Right atrium auricular region (tissue), 2 donors: ENCODE measurements at regions not wholly inside any gene's neighbourhood (a gene's known extent, or its start where the extent isn't known, plus 50 kb on each side); places are given as distances from the start of the nearest gene placed in this dataset.

ENCODE experiments used
- DNase-seq: peaks from one replicate; pipeline ENCODE4 v3.0.0-alpha.2; 2019; ENCODE audit warnings: low spot score
- H3K27ac ChIP-seq, 2 donors: fragments of 200-600 bp; sonication (generic); 1 replicate in 1 of 2; 2 replicates in 1 of 2; pipeline ENCODE4 v1.5.1; 2016 to 2019
- H3K27me3 ChIP-seq, 2 donors: fragments of 200-600 bp; sonication (generic); one replicate each; pipeline versions ENCODE4 v1.5.1 to v1.6.0; 2017 to 2019
- H3K36me3 ChIP-seq: fragments of 200-600 bp; sonication (generic); one replicate; pipeline ENCODE4 v1.5.1; 2016
- H3K4me1 ChIP-seq, 2 donors: fragments of 200-600 bp; sonication (generic); one replicate each; pipeline versions ENCODE4 v1.5.1 to v1.6.0; 2017 to 2019
- H3K4me3 ChIP-seq, 2 donors: fragments of 200-600 bp; sonication (generic); 1 replicate in 1 of 2; 2 replicates in 1 of 2; pipeline ENCODE4 v1.5.1; 2017 to 2019; ENCODE audit warnings: mild to moderate bottlenecking in 1 of 2, moderate library complexity in 1 of 2
- H3K9me3 ChIP-seq, 2 donors: fragments of 200-600 bp; sonication (generic); one replicate each; pipeline ENCODE4 v1.5.1; 2019
- CTCF ChIP-seq, 2 donors: fragments of 200-600 bp; sonication (generic); IDR thresholded peaks; one replicate each; pipeline ENCODE4 v1.5.1; 2019; ENCODE audit warnings: antibody characterized with exemption in 2 of 2

GRCh38 chr15:46061002-46061401 is 426.2 kb downstream of the SQOR start:
- TF ChIP-seq CTCF (IDR thresholded peaks at IDR 0.05) = no peak
- Histone ChIP-seq H3K36me3 (no peaks in the 10 kb centered on the region), H3K4me3 (no peak overlapping the region), H3K4me1 (peaks cover 0 to 5% of the 10 kb centered on the region in 2 donors), H3K27me3 (no peaks in the 10 kb centered on the region), H3K9me3 (no peaks in the 10 kb centered on the region), H3K27ac (no peak overlapping the region)
- no peak for DNase-seq

- no peak for DNase-seq
- H3K27me3 ChIP-seq = no peaks in the 10 kb centered on the region
- TF ChIP-seq CTCF (IDR thresholded peaks at IDR 0.05) = no peak
- H3K4me3 ChIP-seq = no peak overlapping the region
- no peaks in the 10 kb centered on the region for H3K4me1 ChIP-seq
- H3K27ac ChIP-seq = no peak overlapping the region
- H3K9me3 ChIP-seq = no peaks in the 10 kb centered on the region
- H3K36me3 ChIP-seq = no peaks in the 10 kb centered on the region
These were observed 442.4 kb downstream of the SQOR start for GRCh38 chr15:46077220-46077619.

- H3K27me3 ChIP-seq = no peaks in the 10 kb centered on the region
- H3K27ac ChIP-seq = no peak overlapping the region
- H3K36me3 ChIP-seq = no peaks in the 10 kb centered on the region
- H3K4me3 ChIP-seq = no peak overlapping the region
- H3K4me1 ChIP-seq = no peaks in the 10 kb centered on the region
- no peak for TF ChIP-seq CTCF (IDR thresholded peaks at IDR 0.05)
- DNase-seq = no peak
- H3K9me3 ChIP-seq = no peaks in the 10 kb centered on the region
These were observed 444.2 kb downstream of the SQOR start for GRCh38 chr15:46079046-46079445.

- no peak for TF ChIP-seq CTCF (IDR thresholded peaks at IDR 0.05)
- H3K9me3 ChIP-seq = no peaks in the 10 kb centered on the region
- no peak overlapping the region for H3K27ac ChIP-seq
- no peak overlapping the region for H3K4me3 ChIP-seq
- no peaks in the 10 kb centered on the region for H3K27me3 ChIP-seq
- H3K4me1 ChIP-seq = no peaks in the 10 kb centered on the region
- H3K36me3 ChIP-seq = no peaks in the 10 kb centered on the region
- no peak for DNase-seq
These were observed 445.2 kb downstream of the SQOR start for GRCh38 chr15:46080016-46080415.

- no peak overlapping the region for H3K4me3 ChIP-seq
- no peak for TF ChIP-seq CTCF (IDR thresholded peaks at IDR 0.05)
These were observed 453.9 kb downstream of the SQOR start for GRCh38 chr15:46088486-46089445.

More at GRCh38 chr15:46088486-46089445, 453.9 kb downstream of the SQOR start:
- DNase-seq = no peak
- Histone ChIP-seq H3K36me3 (no peaks in the 10 kb centered on the region), H3K9me3 (no peaks in the 10 kb centered on the region), H3K27ac (peak overlapping the region in 1 of 2 donors; percentile 3), H3K4me1 (no peaks in the 10 kb centered on the region), H3K27me3 (no peaks in the 10 kb centered on the region)
